ENCODE measurements at regions not wholly inside any gene's neighbourhood (a gene's known extent, or its start where the extent isn't known, plus 50 kb on each side); places are given as distances from the start of the nearest gene placed in this dataset.

GRCh38 chr11:123307276-123307675 lies 112.2 kb upstream of the CLMP start (continued):
- no peak for TF ChIP-seq ZNF462 (CRISPR knock-in tag; IDR thresholded peaks at IDR 0.05)

- no peak overlapping the region for H3K27ac ChIP-seq (ENCODE audit: low read depth)
- Mint-ChIP-seq H3K4me3 (no peak overlapping the region), H3K4me1 (peaks cover 40% of the 10 kb centered on the region), H3K9me3 (no peaks in the 10 kb centered on the region), H3K27me3 (ENCODE audit: insufficient read depth, low read depth, poor library complexity) (peaks cover 21% of the 10 kb centered on the region), H3K27ac (no peak overlapping the region), H3K36me3 (ENCODE audit: low read depth) (no peaks in the 10 kb centered on the region)
- DNase-seq (ENCODE audit: low spot score) (no peak), ATAC-seq (no peak)
- no peaks in the 10 kb centered on the region for H3K79me2 ChIP-seq (replicated peaks; ENCODE audit: insufficient read depth)
- H3K4me3 ChIP-seq: no peak overlapping the region
- H3K4me1 ChIP-seq (ENCODE audit: insufficient read depth): peaks cover 20% of the 10 kb centered on the region
- H3F3A ChIP-seq (replicated peaks; ENCODE audit: low read depth): 0 out of 2 replicates have a peak, but pooled peaks cover 4% of the 10 kb centered on the region
- no peak overlapping the region for H3K4me2 ChIP-seq
- H3K9me2 ChIP-seq (ENCODE audit: insufficient read depth): no peaks in the 10 kb centered on the region
- no peaks in the 10 kb centered on the region for H3K36me3 ChIP-seq (ENCODE audit: insufficient read depth)
- H4K20me1 ChIP-seq (replicated peaks; ENCODE audit: insufficient read depth): no peaks in the 10 kb centered on the region
- no peak overlapping the region for H2AFZ ChIP-seq
- H3K27me3 ChIP-seq (ENCODE audit: insufficient read depth): peaks cover 23% of the 10 kb centered on the region
- TF ChIP-seq POLR2AphosphoS5 (IDR thresholded peaks at IDR 0.05; ENCODE audit: low read depth) (no peak), ZNF462 (CRISPR knock-in tag; IDR thresholded peaks at IDR 0.05) (no peak), EZH2 (IDR thresholded peaks at IDR 0.05; ENCODE audit: low read depth, unreplicated experiment) (no peak), CTCF (conservative IDR thresholded peaks at IDR 0.05; ENCODE audit: low read depth in 2 of 2) (no peak), ETS1 (IDR thresholded peaks at IDR 0.05) (no peak), EZH2phosphoT487 (IDR thresholded peaks at IDR 0.05; ENCODE audit: unreplicated experiment) (no peak), STAT1 (IDR thresholded peaks at IDR 0.05; ENCODE audit: unreplicated experiment) (no peak)
Observed at GRCh38 chr11:123306531-123306930, 111.5 kb upstream of the CLMP start.
